ENCODE measurements at regions not wholly inside any gene's neighbourhood (a gene's known extent, or its start where the extent isn't known, plus 50 kb on each side); places are given as distances from the start of the nearest gene placed in this dataset.

GRCh38 chr7:124647630-124648306 lies 117.8 kb downstream of the GPR37 start:
- Mint-ChIP-seq H3K27ac (no peak overlapping the region), H3K4me3 (no peak overlapping the region), H3K9me3 (no peaks in the 10 kb centered on the region), H3K27me3 (ENCODE audit: low read depth) (no peaks in the 10 kb centered on the region), H3K36me3 (ENCODE audit: insufficient read depth in 1 of 3, low read depth in 3 of 3) (no peaks in the 10 kb centered on the region), H3K4me1 (peaks cover 5% of the 10 kb centered on the region in 2 experiments)
- Histone ChIP-seq H3T11ph (ENCODE audit: low read length) (no peak overlapping the region), H4K5ac (ENCODE audit: insufficient read length, low read depth, low read length) (no peak overlapping the region), H3K14ac (ENCODE audit: insufficient read depth, low read length) (no peak overlapping the region), H4K91ac (ENCODE audit: insufficient read length, low read depth, low read length) (no peak overlapping the region), H2BK12ac (ENCODE audit: insufficient read length, low read depth, low read length) (no peak overlapping the region), H3K23me2 (ENCODE audit: insufficient read length, low read depth, low read length, poor library complexity, severe bottlenecking) (no peaks in the 10 kb centered on the region), H3K23ac (ENCODE audit: insufficient read length, low read depth, low read length) (no peak overlapping the region), H3K27ac (ENCODE audit: insufficient read length, low read depth, low read length) (no peak overlapping the region), H2BK5ac (ENCODE audit: insufficient read length, low read length) (no peak overlapping the region), H3K9me3 (ENCODE audit: control insufficient read depth, low read depth, low read length) (no peaks in the 10 kb centered on the region), H4K20me1 (ENCODE audit: control insufficient read depth, insufficient read depth, insufficient read length) (no peaks in the 10 kb centered on the region), H3K56ac (ENCODE audit: insufficient read length, low read depth, low read length) (no peak overlapping the region), H3K4ac (ENCODE audit: low read depth, low read length) (no peak overlapping the region), H3K9ac (ENCODE audit: extremely low read depth, insufficient read length, low read length) (no peak overlapping the region), H3K79me1 (ENCODE audit: insufficient read depth, low read depth, low read length, poor library complexity, severe bottlenecking) (no peaks in the 10 kb centered on the region), H4K8ac (replicated peaks; ENCODE audit: insufficient read length, low read depth, low read length) (no peak overlapping the region), H3K4me2 (ENCODE audit: insufficient read depth, insufficient read length, low read length) (no peak overlapping the region), H3K4me1 (ENCODE audit: insufficient read depth, low read length) (no peaks in the 10 kb centered on the region), H2AFZ (ENCODE audit: low read length) (no peak overlapping the region), H2BK120ac (ENCODE audit: low read depth, low read length, poor library complexity, severe bottlenecking) (no peak overlapping the region), H3K18ac (ENCODE audit: insufficient read length, low read depth, low read length) (no peak overlapping the region), H2BK15ac (ENCODE audit: low read depth, low read length) (no peak overlapping the region), H3K79me2 (ENCODE audit: insufficient read depth, low read length) (no peaks in the 10 kb centered on the region), H2AK5ac (ENCODE audit: insufficient read length, low read length) (no peak overlapping the region), H3K27me3 (ENCODE audit: insufficient read depth, low read length) (no peaks in the 10 kb centered on the region), H2BK20ac (ENCODE audit: low read depth, low read length, poor library complexity, severe bottlenecking) (no peak overlapping the region)
- no peak for DNase-seq
- TF ChIP-seq, protein P1, sequence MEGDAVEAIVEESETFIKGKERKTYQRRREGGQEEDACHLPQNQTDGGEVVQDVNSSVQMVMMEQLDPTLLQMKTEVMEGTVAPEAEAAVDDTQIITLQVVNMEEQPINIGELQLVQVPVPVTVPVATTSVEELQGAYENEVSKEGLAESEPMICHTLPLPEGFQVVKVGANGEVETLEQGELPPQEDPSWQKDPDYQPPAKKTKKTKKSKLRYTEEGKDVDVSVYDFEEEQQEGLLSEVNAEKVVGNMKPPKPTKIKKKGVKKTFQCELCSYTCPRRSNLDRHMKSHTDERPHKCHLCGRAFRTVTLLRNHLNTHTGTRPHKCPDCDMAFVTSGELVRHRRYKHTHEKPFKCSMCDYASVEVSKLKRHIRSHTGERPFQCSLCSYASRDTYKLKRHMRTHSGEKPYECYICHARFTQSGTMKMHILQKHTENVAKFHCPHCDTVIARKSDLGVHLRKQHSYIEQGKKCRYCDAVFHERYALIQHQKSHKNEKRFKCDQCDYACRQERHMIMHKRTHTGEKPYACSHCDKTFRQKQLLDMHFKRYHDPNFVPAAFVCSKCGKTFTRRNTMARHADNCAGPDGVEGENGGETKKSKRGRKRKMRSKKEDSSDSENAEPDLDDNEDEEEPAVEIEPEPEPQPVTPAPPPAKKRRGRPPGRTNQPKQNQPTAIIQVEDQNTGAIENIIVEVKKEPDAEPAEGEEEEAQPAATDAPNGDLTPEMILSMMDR (conservative IDR thresholded peaks at IDR 0.05): no peak

All from H9 (cell line).